AML-193 (cell line): ENCODE measurements at regions not wholly inside any gene's neighbourhood (a gene's known extent, or its start where the extent isn't known, plus 50 kb on each side); places are given as distances from the start of the nearest gene placed in this dataset.

Experiments used
- DNase-seq, 2 experiments: peaks; one replicate each; lab custom pipeline; 2025; lab: John Stamatoyannopoulos, UW

DNA sequence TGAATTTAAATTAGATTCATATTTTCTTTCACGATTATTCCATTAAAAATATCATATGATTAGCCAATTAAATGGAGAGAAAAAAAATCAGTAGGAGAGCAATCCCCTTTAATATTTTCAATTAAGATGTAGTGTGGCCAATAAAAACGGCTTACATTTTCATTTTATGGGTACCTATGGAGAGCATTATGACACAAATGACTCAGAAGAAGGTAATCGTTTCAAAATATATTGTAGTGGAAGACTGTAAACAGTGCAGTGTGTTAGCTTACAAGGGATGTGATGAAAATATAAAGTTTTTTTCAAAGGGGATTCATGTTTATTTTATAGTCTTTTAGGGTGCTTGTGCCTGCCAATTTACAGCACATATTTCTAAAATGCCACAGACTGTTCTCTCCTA is 1507.4 kb upstream of the CELF4 start:
- no peak for DNase-seq

DNA sequence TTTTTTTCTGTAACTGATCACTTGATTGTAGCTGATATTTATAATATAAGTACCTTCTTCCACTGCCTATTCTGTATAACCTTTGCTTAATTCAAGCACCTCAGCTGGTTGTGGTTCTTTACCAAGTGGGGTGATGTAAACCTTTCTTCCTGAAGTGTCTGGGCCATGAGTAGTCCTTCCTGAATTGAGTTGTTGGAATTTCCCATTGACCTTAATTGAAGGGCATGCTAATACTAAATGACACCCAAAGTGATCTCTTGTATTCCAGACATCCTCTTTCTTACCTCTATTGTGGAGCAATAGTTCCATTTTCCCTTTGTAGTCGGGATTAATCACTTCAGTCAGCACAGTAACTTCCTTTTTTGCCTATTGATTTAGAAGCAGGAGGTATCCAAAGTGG is 1496.8 kb upstream of the CELF4 start:
- DNase-seq, result no peak

DNA sequence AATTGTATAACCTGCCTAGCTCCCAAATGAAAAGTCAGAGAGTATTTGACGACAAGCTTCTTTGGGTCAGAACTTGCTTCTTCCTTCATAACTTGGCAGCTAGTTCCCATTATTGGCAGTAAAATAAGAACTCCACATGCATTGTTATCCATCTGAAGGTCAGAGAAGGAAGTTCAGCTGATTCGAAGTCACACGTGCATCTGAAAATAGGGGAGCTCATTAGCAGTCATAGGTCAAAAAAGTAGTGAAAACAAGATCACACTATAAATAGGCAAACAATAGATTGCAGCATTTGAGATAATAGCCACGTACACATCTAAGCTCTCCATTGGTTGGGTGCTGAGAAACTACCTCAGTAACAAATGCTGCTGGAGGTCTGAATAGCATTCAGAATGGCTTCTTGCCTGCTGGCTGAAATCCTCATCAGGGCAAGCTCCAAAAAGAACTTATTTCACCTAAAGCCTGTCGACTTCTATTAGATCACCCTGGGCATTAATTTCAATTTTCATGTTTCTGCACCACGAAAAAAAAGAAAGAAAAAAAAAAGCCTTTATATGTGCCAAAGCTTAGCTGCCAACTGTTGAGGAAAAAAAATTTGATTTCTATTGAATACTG is 1492.9 kb upstream of the CELF4 start:
- no peak for DNase-seq

DNA sequence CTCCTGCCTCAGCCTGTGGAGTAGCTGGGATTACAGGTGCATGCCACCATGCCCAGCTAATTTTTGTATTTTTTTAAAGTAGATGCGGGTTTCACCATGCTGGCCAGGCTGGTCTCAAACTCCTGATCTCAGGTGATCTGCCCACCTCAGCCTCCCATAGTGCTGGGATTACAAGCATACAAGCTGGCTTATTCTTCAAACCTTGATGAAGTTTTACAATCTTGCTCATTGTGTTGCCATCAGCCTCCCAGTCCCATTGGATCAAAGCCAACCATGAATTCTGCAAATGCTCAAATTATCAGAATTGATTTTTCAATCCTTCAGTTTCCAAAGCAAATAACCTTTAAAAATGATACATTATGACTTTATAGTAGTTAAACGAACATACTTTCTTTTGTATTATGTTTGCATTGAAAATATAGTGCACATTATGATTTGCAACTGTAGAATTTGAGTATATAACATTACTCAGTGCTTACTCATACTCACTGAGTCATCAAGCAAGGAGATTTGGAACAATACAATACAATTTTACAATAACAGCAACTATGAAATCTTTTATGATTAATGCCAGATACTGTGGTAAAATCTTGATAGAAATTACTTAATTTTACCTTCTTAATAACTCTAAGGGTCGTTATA is 1491.9 kb upstream of the CELF4 start:
- no peak for DNase-seq

DNA sequence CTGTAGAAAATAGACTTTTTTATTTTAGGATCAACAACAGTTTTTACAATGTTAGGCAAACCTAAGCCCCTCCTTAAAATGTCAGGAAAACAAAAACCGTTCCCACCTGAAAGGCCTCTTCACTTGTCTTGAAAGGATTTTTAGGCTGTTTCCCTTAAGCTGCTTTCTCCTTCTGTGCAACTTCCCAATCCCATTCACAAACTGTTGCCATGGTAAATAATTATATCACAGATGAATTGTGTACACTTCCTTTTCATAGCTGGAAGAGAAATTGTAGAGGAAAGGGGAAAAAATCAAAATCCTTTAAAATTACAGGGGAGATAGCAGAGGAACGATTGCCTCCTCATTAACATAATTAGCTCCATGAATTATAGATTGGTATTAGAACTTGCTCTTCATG is 1488.0 kb upstream of the CELF4 start:
- no peak for DNase-seq

DNA sequence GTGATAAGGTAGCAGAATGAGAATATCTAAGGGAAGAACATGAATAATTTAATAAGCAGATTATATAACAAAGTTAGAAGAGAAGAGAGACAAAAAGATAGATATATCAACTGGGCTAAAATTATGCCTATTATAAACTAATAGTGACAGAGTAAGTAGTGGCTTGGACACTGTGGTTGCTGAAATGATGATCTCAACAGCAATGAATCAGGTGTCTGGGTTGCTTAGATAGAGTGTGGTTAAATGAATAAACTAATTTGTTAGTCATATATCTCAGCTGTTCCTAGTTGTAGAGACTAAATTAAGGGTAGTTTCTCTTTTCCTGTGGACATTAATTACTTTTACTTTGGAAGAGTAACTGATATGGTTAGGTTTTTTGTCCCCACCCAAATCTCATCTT is 1485.4 kb upstream of the CELF4 start:
- DNase-seq, result no peak

DNA sequence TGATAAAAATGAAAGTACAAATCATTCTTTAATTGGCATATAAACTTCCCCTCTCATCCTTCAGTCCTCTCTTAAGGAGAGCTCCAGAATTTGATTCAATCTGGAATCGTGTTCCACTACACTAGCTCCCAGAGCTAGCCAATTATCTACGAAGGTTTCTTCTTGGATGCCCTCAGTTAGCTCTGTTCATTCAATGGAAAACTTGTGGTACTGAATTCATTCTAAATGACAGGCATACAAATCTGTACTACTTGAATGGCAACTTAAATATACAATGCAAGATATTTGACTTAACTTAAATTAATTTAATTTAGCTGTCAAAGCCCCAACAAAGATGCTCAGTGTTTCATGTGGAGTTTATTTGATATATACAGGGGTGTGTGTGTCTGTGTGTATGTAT is 1474.2 kb upstream of the CELF4 start:
- no peak for DNase-seq

DNA sequence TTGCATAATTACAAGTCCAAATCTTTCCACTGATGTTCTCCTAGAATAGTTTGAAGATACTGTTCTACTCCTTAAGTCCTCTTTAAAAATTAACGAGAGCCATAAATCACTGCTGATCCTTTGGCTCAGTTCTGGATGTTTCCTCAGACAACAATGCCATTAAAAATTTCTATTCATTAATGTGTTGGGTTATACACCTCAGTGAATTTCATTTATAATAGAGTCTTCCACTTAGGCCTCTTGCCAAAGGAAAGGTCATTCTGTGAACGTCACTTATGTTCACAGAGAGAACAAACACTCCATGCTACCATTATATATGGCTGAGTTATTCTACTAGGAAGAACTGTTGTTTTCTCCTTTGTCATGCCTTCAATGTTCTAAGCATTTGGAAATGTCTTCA is 1472.3 kb upstream of the CELF4 start:
- no peak for DNase-seq

DNA sequence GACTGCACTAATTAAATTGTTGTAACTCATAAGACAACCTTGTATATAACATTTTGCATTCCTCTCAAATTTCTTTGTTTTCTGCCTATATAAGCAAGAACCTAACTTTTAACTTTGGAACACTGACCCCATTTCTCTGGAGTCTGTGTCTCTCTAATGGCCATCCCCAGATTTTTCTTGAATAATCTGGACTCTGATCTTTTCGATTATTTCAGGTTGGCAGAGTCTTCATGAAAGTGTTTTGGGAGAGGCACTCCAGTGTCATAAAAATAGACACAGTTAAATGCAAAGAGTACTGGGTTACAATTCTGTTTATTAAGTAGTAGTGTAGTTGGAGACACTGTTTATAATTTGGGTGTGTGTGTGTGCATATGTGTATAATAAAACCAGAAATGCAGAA is 1467.7 kb upstream of the CELF4 start:
- no peak for DNase-seq

DNA sequence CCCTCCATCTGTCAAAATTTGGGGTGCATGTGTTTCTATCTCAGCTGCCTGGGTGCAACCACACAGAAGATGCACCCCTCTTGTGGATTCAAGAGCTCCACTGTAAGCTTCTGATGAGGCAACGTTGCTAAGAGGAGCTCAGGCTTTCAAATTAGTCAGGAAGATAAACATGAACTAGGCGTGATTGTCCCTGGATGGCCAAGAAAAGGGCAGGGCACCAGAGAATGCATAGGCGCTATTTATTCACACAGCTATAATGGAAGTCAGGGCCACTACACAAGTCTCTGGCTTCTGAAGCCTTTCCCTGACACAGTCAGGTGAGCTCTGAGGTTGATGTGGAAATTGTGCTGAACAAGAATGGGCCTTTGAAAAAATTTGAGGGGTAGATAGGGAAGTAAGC is 1466.0 kb upstream of the CELF4 start:
- DNase-seq, result no peak

DNA sequence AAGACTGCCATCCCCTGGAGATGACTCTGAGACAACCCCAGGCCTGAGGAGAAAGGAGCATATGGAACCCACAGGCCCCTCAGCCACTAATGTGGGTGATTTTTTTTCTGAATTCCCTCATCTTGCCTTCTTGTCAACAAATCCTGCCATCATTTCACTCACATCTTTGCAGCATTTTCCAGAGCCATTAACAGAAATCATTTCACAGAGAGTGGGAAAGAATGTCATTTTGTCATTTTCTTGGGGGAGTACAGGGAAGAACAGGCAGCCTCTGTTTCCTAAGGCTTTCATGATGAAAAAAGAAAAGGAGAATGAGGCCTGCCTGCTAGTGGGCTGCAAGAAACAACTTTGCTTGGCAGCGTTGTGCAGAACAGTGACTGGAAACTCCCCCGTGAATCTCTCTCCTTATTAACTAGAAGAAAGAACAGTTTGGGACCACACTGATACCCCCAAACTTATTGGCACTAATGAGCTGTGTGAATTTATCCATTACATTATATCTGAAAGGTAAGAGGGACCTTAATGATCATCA is 1464.6 kb upstream of the CELF4 start:
- no peak for DNase-seq

DNA sequence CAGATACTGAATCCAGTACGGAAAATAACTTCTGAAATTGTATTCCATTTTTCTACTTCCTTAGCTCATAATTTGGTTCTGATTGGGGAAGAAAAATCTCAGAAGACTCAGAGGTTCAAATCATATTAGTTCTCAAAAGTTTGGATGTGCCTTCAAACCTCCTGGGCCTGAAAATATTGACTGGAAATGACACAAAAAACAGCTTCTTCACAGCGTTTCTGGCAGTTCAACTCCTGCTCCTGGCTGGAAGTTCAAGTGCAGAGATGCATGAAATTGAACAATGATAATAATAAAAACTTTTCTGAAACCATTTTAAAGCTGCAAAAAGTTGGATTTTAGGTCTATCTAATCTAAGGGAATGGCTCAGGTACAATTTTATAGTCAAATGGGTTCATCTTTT is 1459.9 kb upstream of the CELF4 start:
- DNase-seq, result no peak

DNA sequence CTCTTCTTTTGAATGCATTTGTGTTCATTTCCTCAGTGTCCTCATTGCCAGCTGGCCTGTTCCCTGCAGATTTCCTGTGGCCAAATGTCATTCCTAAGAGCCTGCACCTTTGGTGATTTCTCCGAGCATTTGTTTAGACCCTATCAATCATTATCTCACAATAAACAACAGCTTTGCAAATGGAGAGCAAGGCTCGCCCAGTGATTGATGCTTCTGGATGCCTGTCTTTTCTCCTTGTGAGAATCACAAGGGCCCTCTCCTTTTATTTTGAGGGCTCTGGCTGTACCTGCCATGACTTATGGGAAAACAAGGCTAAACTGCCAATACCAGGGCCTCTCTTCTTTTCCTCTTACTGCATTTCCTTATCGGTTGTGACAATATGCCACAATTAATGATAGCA is 1454.4 kb upstream of the CELF4 start:
- no peak for DNase-seq

DNA sequence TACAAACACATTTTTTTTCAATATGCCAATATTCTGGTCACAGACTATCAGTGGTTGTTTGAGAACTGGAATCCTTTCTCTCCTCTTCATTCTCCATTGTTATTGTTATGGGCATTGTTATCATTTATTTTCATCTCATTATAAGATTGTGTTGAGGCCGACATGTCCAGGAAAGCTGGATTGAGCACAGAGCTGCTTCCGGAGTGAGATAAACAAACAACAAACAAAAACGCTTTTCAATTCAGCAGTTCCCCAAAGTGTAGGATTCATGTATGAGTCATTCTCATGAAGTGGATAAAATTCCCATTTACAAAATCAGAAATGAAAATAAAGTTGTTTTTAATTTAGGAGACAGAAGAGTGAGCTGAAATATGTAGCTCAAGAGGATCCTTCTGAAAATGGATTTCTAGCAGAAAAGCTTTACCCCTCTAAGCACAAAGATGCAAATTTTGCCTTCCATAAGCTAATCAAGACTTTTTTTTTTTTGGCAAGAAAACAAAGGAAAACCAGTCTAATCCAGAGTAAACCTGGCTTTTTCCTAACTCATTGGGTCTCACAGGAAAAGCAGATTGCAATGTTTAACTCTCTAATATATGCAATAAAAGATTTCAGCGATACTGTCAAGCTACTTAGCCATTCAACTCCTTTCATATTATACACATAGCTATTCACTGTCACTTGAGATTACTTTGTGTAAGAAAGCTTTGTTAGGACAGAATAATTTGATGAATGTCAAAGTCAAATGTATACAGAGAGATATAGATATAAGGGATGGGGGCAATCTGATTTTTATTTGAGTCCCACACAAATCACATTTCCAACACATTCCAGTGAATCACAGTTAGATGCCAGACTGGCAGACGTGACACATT is 1441.7 kb upstream of the CELF4 start:
- DNase-seq, result no peak

DNA sequence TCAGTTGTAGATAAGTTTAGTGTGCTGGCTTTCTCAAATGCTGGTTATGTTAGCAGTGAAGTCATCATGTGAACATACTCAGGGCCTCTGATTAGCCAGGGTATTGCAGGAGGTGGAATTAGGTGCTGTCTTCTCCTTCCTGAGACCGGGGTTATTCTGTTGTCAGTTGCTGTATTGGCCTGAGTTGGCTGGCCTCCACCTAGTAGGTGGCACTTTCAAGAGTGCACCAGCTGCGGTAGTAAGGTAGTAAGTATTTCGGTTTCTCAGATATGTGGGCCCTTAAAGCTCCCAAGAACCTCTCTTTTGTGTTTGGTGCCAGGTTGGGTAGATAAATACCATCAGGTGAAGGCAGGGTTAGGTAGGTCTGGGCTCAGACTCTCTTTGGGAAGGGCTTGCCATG is 1430.5 kb upstream of the CELF4 start:
- no peak for DNase-seq

DNA sequence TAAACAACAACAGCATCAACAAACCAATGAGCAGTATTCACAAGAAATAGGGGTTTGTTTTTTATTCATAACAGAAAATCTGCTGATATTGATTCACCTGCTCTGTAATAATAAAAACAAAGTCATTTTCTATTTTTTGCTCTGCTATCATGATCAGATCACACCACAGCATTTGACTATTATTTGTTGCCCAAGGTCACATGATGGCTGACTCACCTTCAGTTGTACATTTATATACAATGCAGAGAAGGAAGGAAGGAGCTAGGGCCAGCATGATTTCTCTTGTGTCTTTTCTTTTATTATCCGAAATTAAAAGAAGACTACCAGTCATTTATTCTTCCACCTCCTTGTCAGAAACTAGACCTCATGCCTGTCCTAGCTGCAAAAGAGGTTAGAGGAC is 1427.7 kb upstream of the CELF4 start:
- no peak for DNase-seq

DNA sequence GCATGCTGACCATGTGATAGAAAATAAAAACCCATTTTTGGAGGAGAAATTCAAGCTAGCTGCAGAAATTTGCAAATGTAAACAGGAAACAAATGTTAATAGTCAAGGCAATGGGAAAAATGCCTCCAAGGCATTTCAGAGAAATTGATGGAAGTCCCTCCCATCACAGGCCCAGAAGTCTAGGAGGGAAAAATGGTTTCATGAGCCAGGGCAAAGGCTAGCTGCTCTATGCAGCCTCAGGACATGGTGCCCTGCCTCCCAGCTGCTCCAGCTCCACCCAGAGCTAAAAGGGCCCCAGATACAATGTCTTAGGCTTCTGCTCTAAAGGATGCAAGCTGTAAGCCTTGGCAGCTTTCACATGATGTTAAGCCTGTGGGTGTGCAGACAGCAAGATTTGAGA is 1419.4 kb upstream of the CELF4 start:
- no peak for DNase-seq

DNA sequence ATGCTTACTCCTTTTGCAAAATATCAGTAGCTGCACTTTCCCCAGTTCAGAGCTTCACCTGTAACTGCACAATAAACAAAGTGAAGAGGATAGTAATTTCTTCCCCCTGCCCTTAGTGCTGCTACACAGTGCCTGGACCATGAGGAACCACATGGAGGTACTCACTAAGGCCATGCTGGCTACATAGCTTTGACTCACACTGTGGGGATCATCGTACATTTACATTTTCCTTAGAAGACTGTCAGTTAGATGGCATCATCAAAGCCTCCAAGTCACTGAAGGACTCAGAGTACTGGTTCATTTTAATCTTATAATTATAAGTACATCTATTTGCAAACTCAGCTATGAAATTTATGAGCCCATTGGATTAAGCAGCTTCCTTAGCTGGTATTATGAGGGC is 1416.5 kb upstream of the CELF4 start:
- DNase-seq, result no peak

DNA sequence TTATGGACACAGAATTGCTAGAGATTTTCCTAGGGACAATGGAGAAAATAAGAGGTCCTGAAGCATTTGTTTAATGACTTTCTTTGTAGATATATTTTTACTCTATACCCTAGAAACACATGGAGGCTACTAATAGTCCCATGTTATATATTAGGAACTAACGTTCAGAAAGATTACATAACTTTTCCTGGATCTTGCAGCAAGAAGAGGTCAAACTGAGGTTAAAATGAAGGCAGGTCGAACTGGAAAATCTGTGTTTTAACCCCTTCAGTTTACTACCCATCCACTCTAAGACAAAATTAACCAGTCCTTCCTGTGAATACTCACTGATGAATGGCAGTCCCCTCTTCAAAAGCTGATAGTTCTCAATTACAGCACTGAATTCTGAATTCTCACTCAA is 1415.8 kb upstream of the CELF4 start:
- peak; percentile 4 to 13 for DNase-seq

DNA sequence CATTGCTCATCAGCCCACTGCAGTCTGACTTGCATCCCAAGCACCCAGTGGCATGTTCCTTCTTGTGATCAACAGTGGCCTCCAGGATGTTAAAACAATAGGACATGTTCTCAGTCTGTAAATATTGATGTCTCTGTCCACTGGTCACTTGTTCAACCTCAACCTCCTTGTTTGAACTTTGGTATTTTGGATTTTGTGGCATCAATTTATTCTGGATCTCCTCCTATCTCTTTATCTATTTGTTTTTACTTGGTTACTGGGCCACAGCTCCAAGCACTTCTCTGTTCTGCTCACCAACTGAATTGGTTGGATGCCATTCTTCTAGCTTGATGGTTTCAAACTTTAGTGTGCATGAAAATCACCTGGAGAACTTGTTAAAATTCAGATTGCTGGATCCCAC is 1414.8 kb upstream of the CELF4 start:
- no peak for DNase-seq

DNA sequence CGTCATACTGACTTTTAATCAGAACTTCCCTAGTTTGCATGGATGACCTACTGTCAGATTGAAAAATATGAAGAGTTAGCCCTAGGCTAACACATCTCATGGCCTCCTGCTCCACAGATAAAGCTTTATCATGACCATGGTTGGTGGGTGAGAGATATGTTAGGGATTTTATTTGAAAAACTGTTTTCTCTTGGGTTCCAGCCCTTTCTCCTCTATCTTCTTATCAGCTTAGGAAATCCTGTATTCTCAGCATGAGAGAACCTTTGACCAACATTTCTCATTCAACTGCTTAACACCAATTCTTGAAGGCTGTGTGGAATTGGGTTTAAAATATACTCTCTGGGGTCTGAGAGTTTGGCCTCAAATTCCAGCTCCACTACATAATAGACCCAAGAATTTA is 1407.0 kb upstream of the CELF4 start:
- no peak for DNase-seq

DNA sequence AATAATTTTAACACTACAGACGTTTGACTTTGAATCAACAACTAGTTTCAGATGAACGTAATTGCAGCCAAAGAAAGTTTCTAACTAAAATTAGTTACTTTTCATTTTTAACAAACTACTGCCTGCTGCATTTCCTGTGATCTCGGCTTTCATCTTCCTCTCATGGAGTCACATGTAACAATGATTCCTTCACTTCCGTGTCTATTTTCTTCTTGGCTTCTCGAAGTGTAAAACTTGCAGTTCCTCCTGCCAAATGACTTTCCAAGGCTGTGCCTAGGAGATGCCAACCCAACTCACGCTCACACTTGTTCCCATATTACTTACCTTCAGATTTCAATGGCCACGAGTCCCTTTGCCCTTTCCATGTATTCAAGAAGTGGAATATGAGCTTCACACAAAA is 1406.3 kb upstream of the CELF4 start:
- DNase-seq, result no peak

DNA sequence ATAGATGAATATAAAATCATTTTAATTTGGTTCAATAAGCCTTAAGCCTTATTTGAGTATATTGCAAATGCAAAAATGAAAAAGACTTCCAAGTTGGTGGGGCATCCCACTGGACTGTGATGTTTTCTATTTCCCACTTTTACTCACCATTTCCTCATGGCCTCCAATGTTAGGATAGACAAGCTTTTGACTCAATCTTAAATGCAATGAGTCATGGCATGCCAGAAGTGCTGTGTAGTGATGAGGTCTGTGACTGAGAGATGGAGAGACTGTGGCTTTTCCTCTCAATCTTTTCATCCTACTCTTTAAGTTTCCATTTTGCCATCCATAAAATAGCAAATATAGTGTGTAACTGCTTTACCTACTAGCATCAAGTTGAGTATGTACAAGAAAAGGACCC is 1401.2 kb upstream of the CELF4 start:
- no peak for DNase-seq
